Kasumi-1 (cell line): ENCODE measurements at regions not wholly inside any gene's neighbourhood (a gene's known extent, or its start where the extent isn't known, plus 50 kb on each side); places are given as distances from the start of the nearest gene placed in this dataset.
"Not testable (repeated sequence)": the region's sequence is repeated elsewhere in the genome, so short reads cannot be mapped to it uniquely, and the experiment has no call there.

Source experiments
- DNase-seq, 2 experiments: peaks; one replicate each; lab custom pipeline; 2025; lab: John Stamatoyannopoulos, UW

- no peak for DNase-seq
Observed at GRCh38 chr11:46181843-46182424, 60.7 kb upstream of the PHF21A start.

GRCh38 chr11:46181387-46181786 is 60.1 kb upstream of the PHF21A start:
- DNase-seq = no peak

GRCh38 chr11:46180736-46181135 is 59.5 kb upstream of the PHF21A start:
- no peak for DNase-seq

GRCh38 chr11:46178513-46178912 is 57.3 kb upstream of the PHF21A start:
- DNase-seq = no peak

- no peak for DNase-seq
Observed at GRCh38 chr11:46176421-46176820, 55.2 kb upstream of the PHF21A start.

GRCh38 chr11:46175401-46176002 is 54.2 kb upstream of the PHF21A start:
- no peak for DNase-seq

- not testable (repeated sequence) for DNase-seq
Observed at GRCh38 chr11:46171693-46172092, 50.4 kb upstream of the PHF21A start.
